ENCODE measurements at regions not wholly inside any gene's neighbourhood (a gene's known extent, or its start where the extent isn't known, plus 50 kb on each side); places are given as distances from the start of the nearest gene placed in this dataset.

DNA sequence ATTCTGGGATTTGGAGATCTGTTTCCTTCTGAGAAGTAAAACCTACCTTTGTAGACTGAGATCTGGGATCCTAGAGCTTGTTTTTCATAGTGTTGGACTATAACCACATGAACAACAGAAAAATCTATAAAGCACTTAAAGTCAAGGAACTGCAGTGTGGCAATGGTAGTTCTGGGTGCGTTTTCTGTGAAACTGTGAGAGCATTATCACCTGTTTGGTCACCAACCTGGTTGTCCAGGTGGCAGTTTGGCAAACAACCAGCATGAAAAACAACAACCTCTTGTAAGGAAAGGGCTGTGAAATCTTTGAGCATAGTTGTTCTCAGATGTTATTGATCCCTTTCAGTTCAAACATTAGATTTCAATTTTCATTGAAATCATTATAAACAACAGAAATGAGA lies 215.8 kb upstream of the CITED2 start:
- DNase-seq (ENCODE audit: extremely low spot score): no peak
- CTCF ChIA-PET: interaction anchor here (0.7 to 1.7 kb wide), 2 partner anchors 11 to 53 kb away, joined by 3 to 4 read pairs; no protein-coding TSS in a partner anchor
- POLR2A ChIA-PET: no interaction called here
- TF ChIP-seq, protein P1, sequence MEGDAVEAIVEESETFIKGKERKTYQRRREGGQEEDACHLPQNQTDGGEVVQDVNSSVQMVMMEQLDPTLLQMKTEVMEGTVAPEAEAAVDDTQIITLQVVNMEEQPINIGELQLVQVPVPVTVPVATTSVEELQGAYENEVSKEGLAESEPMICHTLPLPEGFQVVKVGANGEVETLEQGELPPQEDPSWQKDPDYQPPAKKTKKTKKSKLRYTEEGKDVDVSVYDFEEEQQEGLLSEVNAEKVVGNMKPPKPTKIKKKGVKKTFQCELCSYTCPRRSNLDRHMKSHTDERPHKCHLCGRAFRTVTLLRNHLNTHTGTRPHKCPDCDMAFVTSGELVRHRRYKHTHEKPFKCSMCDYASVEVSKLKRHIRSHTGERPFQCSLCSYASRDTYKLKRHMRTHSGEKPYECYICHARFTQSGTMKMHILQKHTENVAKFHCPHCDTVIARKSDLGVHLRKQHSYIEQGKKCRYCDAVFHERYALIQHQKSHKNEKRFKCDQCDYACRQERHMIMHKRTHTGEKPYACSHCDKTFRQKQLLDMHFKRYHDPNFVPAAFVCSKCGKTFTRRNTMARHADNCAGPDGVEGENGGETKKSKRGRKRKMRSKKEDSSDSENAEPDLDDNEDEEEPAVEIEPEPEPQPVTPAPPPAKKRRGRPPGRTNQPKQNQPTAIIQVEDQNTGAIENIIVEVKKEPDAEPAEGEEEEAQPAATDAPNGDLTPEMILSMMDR (IDR thresholded peaks at IDR 0.05; ENCODE audit: control extremely low read depth, extremely low read depth, low read depth, missing control alignments): no peak

DNA sequence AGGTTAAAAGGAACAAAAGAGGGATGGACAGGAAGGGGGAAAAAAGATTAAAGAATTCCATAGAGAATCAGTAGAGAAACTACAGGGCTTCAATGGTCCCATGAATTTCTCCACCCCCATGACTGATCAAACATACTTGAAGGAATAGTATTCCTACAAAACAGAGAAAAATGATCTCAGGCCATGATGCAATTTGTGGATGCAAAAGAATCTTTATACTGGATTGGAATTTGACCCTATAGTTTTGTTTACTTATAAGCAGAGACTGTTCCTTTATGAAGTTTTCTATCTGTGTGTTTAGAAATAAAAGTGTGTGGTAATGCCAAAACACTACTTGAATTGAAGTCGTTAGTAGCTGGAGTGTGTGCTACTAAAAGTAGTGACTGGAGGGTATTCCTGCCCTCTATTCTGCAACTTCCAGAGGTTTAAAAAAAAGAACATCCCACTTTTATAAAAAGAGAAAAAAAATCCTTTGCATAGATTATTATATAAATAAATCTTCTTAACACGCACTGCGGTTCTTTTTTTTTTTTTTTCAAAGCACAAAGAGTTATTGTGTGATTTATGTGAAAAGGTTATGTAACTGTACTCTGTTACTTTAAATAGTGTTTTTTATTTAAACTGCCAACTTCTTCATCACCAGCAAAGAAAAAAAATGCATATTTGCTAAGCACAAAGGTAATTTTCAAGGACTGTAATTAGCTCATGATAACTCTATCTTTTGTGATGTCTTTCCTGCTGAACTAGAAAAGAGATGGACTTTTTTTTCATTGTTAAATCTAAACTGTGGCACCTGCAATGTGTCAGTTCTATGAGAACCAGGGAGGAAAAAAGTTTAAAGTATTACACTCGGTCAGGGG lies 214.5 kb upstream of the CITED2 start:
- ChIA-PET POLR2A (no interaction called here), CTCF (no interaction called here)
- DNase-seq (ENCODE audit: extremely low spot score): no peak
- TF ChIP-seq, protein P1 (IDR thresholded peaks at IDR 0.05; ENCODE audit: control extremely low read depth, extremely low read depth, low read depth, missing control alignments): no peak

GRCh38 chr6:139588076-139588639 lies 213.7 kb upstream of the CITED2 start:
- POLR2A ChIA-PET: no interaction called here
- no peak for DNase-seq (ENCODE audit: extremely low spot score)
- CTCF ChIA-PET: no interaction called here
- TF ChIP-seq, protein P1 (IDR thresholded peaks at IDR 0.05; ENCODE audit: control extremely low read depth, extremely low read depth, low read depth, missing control alignments): no peak

DNA sequence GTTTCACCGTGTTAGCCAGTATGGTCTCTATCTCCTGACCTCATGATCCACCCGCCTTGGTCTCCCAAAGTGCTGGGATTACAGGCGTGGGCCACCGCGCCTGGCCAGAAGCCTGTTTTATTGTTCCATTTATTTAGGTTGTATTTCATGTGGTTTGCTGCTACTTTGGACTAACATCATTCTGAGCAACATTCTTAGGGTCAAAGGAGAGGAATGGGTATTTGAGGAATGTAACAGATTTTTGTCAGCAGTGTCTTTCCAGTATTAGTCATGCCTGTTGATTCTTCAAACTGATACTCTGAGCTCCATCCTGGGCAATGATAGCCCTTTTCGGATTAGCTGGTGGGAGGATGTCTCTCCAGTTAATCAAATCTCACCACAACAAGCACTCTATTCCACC lies 213.0 kb upstream of the CITED2 start:
- CTCF ChIA-PET: no interaction called here
- POLR2A ChIA-PET: no interaction called here
- DNase-seq (ENCODE audit: extremely low spot score): no peak
- TF ChIP-seq, protein P1 (IDR thresholded peaks at IDR 0.05; ENCODE audit: control extremely low read depth, extremely low read depth, low read depth, missing control alignments): no peak

DNA sequence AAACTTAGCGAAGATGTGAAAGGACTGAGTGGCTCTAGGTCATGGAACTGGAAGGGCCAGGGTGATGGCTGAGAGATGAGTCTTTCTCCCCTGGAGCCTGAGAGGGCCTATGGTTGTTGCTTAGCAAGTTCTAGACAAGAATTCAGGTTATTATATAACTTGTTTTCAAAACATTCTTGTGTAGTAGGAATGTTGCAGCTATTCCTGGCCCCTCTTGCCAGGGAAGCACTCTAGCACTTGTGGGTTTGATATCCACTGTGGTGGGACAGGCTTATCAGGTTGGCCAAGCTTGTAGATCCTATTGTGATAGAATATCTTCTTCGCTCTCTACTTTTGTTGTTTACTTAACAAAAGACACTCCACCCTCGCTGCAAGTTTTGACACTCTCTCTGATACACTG lies 211.8 kb upstream of the CITED2 start:
- ChIA-PET CTCF (interaction anchor here (1.2 kb wide), 1 partner anchor 9 kb away, joined by 6 read pairs; no protein-coding TSS in a partner anchor), POLR2A (no interaction called here)
- DNase-seq (ENCODE audit: extremely low spot score): no peak
- TF ChIP-seq, protein P1 (IDR thresholded peaks at IDR 0.05; ENCODE audit: control extremely low read depth, extremely low read depth, low read depth, missing control alignments): no peak

DNA sequence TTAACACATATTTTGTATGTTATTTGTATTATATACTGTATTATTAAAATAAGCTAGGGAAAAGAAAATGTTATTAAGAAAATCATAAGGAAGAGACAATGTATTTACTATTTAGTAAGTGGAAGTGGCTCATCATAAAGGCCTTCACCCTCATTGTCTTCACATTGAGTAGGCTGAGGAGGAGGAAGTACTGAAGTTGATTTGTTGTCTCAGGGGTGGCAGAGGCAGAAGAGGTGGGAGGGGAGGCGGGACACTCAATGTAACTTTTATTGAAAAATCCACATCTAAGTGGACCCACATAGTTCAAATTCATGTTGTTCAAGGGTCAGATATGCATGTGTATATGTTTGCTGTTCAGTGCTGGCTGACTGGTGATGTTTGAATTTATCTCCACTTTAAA lies 210.2 kb upstream of the CITED2 start:
- ChIA-PET CTCF (no interaction called here), POLR2A (no interaction called here)
- TF ChIP-seq, protein P1 (IDR thresholded peaks at IDR 0.05; ENCODE audit: control extremely low read depth, extremely low read depth, low read depth, missing control alignments): no peak
- no peak for DNase-seq (ENCODE audit: extremely low spot score)
